ENCODE measurements at regions not wholly inside any gene's neighbourhood (a gene's known extent, or its start where the extent isn't known, plus 50 kb on each side); places are given as distances from the start of the nearest gene placed in this dataset.

GRCh38 chr5:60295423-60295822, 401.9 kb upstream of the PDE4D start:
- intact Hi-C loops (cut with DNase I) = no loop called here

DNA sequence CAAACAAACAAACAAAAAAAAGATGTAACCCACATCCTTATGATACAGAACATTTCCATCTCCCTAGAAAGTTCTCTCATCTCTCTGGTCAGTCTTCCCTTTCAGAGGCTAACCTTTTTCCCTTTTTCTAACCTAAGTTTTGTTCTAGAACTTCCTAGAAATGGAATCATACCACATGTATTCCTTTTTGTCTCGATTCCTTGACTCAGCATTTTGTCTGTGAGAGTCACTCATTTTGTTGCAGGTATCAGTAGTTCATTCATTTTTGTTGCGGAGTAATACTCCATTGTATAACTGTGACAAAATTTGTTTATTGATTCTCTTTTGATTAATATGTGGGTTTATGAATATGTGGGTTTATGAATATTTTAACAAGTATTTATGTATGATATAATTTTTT, 400.0 kb upstream of the PDE4D start:
- TF ChIP-seq POLR2AphosphoS5 (IDR thresholded peaks at IDR 0.05) (no peak), EP300 (IDR thresholded peaks at IDR 0.05) (no peak), POLR2A (IDR thresholded peaks at IDR 0.05; ENCODE audit: low read depth) (no peak)
- TF ChIP-seq, protein P1, sequence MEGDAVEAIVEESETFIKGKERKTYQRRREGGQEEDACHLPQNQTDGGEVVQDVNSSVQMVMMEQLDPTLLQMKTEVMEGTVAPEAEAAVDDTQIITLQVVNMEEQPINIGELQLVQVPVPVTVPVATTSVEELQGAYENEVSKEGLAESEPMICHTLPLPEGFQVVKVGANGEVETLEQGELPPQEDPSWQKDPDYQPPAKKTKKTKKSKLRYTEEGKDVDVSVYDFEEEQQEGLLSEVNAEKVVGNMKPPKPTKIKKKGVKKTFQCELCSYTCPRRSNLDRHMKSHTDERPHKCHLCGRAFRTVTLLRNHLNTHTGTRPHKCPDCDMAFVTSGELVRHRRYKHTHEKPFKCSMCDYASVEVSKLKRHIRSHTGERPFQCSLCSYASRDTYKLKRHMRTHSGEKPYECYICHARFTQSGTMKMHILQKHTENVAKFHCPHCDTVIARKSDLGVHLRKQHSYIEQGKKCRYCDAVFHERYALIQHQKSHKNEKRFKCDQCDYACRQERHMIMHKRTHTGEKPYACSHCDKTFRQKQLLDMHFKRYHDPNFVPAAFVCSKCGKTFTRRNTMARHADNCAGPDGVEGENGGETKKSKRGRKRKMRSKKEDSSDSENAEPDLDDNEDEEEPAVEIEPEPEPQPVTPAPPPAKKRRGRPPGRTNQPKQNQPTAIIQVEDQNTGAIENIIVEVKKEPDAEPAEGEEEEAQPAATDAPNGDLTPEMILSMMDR (IDR thresholded peaks at IDR 0.05) = no peak
- Histone ChIP-seq H3K27me3 (no peaks in the 10 kb centered on the region), H3K36me3 (no peaks in the 10 kb centered on the region), H3K9me3 (no peaks in the 10 kb centered on the region), H3K4me3 (no peak overlapping the region), H3K4me1 (peaks cover 0 to 19% (median 16%) of the 10 kb centered on the region in 4 donors), H3K27ac (replicated peaks in 1 of 4) (no peak overlapping the region)
- 88% methylated on average over 2 of the region's 2 CpGs for WGBS
- no peak for DNase-seq (ENCODE audit: extremely low spot score)
- intact Hi-C loops (cut with DNase I) = no loop called here

More at GRCh38 chr5:60295423-60295822, 401.9 kb upstream of the PDE4D start:
- no peaks in the 10 kb centered on the region for H3K9me3 ChIP-seq
- TF ChIP-seq, protein P1 (IDR thresholded peaks at IDR 0.05) = peak in 2 of 3 experiments; percentile 10 to 47
- TF ChIP-seq EP300 (IDR thresholded peaks at IDR 0.05) = no peak
- no peak for DNase-seq (ENCODE audit: extremely low spot score)
- H3K27me3 ChIP-seq = no peaks in the 10 kb centered on the region
- no peak overlapping the region for H3K4me3 ChIP-seq
- no peaks in the 10 kb centered on the region for H3K36me3 ChIP-seq
- H3K4me1 ChIP-seq = peaks cover 0 to 19% (median 16%) of the 10 kb centered on the region in 4 donors
- H3K27ac ChIP-seq (replicated peaks in 1 of 4) = no peak overlapping the region
- WGBS = 25% methylated on average over 2 of the region's 2 CpGs

- Histone ChIP-seq H3K9me3 (no peaks in the 10 kb centered on the region), H3K27me3 (no peaks in the 10 kb centered on the region), H3K4me1 (peaks cover 0 to 22% (median 13%) of the 10 kb centered on the region in 4 donors), H3K4me3 (no peak overlapping the region), H3K36me3 (no peaks in the 10 kb centered on the region), H3K27ac (replicated peaks in 1 of 4) (no peak overlapping the region)
- intact Hi-C loops (cut with DNase I) = no loop called here
- WGBS = 64% methylated on average over 5 of the region's 5 CpGs
- no peak for DNase-seq (ENCODE audit: extremely low spot score)
- TF ChIP-seq, protein P1 (IDR thresholded peaks at IDR 0.05) = peak in 2 of 3 experiments; percentile 24 to 35
- TF ChIP-seq POLR2A (IDR thresholded peaks at IDR 0.05; ENCODE audit: low read depth) = no peak
Measured at GRCh38 chr5:60287174-60287771, 393.7 kb upstream of the PDE4D start.

DNA sequence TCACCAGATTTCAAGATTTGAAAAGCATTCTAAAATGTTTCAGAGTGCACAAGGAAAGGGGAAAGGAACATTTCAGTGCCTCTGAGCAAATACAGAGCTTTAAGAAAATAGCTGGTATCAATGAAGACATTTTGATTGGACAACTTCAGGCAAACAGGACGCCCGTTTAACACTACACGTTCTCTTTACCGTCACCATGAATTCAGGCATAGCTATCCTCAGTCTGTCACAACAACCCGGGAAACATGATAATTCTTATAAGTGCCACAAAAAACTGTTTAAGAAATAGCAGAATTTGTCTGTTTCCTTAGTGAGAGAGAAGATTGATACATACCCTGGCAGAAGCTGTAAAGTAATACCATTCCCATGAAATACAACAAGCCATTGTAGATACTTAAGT, 392.4 kb upstream of the PDE4D start:
- no peak overlapping the region for H3K4me3 ChIP-seq
- intact Hi-C loops (cut with DNase I) = no loop called here
- no peaks in the 10 kb centered on the region for H3K36me3 ChIP-seq
- H3K4me1 ChIP-seq = peaks cover 0 to 22% (median 4%) of the 10 kb centered on the region in 4 donors
- H3K27ac ChIP-seq (replicated peaks in 1 of 4) = peak overlapping the region in 1 of 4 donors; percentile 8
- 89% methylated on average over 5 of the region's 5 CpGs for WGBS
- TF ChIP-seq EP300 (IDR thresholded peaks at IDR 0.05) (no peak), POLR2AphosphoS5 (IDR thresholded peaks at IDR 0.05) (no peak), POLR2A (IDR thresholded peaks at IDR 0.05; ENCODE audit: low read depth) (no peak)
- TF ChIP-seq, protein P1 (IDR thresholded peaks at IDR 0.05) = no peak
- H3K27me3 ChIP-seq = no peaks in the 10 kb centered on the region
- no peak for DNase-seq (ENCODE audit: extremely low spot score)
- H3K9me3 ChIP-seq = no peaks in the 10 kb centered on the region

DNA sequence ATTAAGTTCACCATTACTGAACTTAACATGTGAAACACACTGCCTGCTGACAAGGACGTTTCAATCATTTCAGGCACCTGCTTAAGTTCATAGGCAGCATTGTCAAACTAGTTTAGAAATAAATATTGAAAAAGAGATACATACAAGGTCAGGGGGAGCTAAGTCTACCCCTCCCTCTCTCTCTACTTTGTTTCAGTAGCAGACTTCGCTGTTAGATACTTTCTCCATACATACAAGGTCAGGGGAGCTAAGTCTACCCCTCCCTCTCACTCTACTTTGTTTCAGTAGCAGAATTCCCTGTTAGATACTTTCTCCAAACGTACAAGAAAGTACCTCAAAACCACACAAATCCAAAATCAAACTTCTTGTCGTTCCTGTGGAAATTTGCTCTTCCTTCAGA, 387.4 kb upstream of the PDE4D start:
- no peaks in the 10 kb centered on the region for H3K9me3 ChIP-seq
- no peak for DNase-seq (ENCODE audit: extremely low spot score)
- no peaks in the 10 kb centered on the region for H3K27me3 ChIP-seq
- H3K27ac ChIP-seq (replicated peaks in 1 of 4) = no peak overlapping the region
- TF ChIP-seq EP300 (IDR thresholded peaks at IDR 0.05) (no peak), POLR2AphosphoS5 (IDR thresholded peaks at IDR 0.05) (no peak), POLR2A (IDR thresholded peaks at IDR 0.05; ENCODE audit: low read depth) (no peak)
- TF ChIP-seq, protein P1 (IDR thresholded peaks at IDR 0.05) = no peak
- no peak overlapping the region for H3K4me3 ChIP-seq
- no peaks in the 10 kb centered on the region for H3K36me3 ChIP-seq
- intact Hi-C loops (cut with DNase I) = no loop called here
- H3K4me1 ChIP-seq = peaks cover 0 to 10% (median 1%) of the 10 kb centered on the region in 4 donors
- WGBS = 77% methylated on average over 4 of the region's 4 CpGs
